WERI-Rb-1 (cell line): ENCODE measurements at regions not wholly inside any gene's neighbourhood (a gene's known extent, or its start where the extent isn't known, plus 50 kb on each side); places are given as distances from the start of the nearest gene placed in this dataset.

ENCODE experiments used
- DNase-seq: peaks from one replicate; pipeline ENCODE4 v3.0.0-alpha.2; 2020
- H3K27ac ChIP-seq: fragments of 250-450 bp; sonication (Bioruptor Pico); 2 replicates; pipeline ENCODE4 v1.5.1; 2020; ENCODE audit warnings: mild to moderate bottlenecking, moderate library complexity
- H3K27me3 ChIP-seq: fragments of 250-450 bp; sonication (Bioruptor Pico); 2 replicates; pipeline ENCODE4 v1.5.1; 2021; ENCODE audit warnings: mild to moderate bottlenecking, low read depth, moderate library complexity; ENCODE audit not compliant: insufficient read depth, severe bottlenecking
- H3K36me3 ChIP-seq: fragments of 250-450 bp; sonication (Bioruptor Pico); 2 replicates; pipeline ENCODE4 v1.5.1; 2020; ENCODE audit warnings: mild to moderate bottlenecking, moderate library complexity
- H3K4me3 ChIP-seq: 2 replicates; pipeline ENCODE4 v1.5.1; 2011; ENCODE audit warnings: low read depth, mild to moderate bottlenecking, control low read depth, low read length
- H3K9me3 ChIP-seq: fragments of 250-450 bp; sonication (Bioruptor Pico); 2 replicates; pipeline ENCODE4 v1.5.1; 2021; ENCODE audit warnings: mild to moderate bottlenecking, moderate library complexity; ENCODE audit not compliant: severe bottlenecking
- TF ChIP-seq, protein P1 (sequence below): IDR thresholded peaks from 2 replicates; pipeline ENCODE4 v1.5.1; 2011; ENCODE audit warnings: low read depth, mild to moderate bottlenecking, control low read depth, inconsistent platforms, low read length

DNA sequence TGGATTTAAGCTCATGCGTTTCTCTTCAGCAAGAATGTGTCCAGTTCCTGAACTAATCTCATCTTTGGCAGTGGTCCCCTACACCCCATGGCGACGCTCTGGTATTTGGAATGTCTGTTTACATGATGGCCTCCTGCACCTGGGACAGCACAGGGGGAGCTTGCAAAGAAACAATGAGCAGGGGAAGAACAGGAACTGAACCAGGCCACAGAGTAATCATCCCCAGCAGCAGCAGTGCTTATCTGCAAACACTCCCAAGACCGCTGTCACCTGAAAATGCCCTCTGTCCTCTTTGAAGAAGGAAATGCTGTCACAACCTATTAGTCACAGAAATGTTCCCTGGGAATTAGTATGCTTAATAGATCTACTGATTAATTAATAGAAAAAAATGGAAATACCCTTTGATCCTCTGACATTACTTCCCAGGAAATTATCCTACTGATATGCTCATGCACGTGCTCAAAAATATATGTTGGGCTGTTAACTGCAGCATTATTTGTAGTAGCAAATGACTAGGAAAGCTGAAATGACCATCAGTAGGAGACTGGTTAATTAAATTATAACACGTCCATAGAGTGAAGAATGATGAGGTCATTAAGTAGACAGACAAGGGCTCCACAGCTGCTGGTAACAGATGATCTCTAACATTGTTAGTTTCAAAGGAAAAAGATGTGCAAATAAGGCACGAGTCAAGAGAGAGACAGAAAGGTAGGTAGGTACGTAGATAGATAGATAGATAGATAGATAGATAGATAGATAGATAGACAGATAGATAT lies 279.3 kb upstream of the FLRT2 start:
- no peaks in the 10 kb centered on the region for H3K9me3 ChIP-seq
- no peak overlapping the region for H3K4me3 ChIP-seq
- DNase-seq: peak; percentile 16
- no peaks in the 10 kb centered on the region for H3K27me3 ChIP-seq
- no peaks in the 10 kb centered on the region for H3K36me3 ChIP-seq
- H3K27ac ChIP-seq: no peak overlapping the region
- TF ChIP-seq, protein P1, sequence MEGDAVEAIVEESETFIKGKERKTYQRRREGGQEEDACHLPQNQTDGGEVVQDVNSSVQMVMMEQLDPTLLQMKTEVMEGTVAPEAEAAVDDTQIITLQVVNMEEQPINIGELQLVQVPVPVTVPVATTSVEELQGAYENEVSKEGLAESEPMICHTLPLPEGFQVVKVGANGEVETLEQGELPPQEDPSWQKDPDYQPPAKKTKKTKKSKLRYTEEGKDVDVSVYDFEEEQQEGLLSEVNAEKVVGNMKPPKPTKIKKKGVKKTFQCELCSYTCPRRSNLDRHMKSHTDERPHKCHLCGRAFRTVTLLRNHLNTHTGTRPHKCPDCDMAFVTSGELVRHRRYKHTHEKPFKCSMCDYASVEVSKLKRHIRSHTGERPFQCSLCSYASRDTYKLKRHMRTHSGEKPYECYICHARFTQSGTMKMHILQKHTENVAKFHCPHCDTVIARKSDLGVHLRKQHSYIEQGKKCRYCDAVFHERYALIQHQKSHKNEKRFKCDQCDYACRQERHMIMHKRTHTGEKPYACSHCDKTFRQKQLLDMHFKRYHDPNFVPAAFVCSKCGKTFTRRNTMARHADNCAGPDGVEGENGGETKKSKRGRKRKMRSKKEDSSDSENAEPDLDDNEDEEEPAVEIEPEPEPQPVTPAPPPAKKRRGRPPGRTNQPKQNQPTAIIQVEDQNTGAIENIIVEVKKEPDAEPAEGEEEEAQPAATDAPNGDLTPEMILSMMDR: no peak

DNA sequence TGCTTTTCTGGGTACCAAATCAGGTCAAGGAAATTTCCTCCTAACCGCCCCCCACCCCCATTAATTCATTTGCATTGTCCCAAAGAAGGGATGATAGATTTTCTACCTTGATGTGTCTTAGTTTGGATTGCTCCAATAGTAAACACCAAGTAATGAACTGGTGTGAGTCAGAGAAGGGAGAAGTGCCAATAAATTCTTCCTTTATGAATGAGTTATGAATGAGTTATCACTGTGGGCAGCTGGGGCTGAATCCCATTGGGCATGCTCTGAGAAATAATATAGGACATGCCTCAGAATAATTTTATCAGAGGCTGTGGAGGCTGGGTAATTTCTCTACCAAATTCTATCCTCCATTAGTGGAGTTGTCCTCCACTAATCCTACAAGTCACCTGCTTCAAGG lies 277.9 kb upstream of the FLRT2 start:
- TF ChIP-seq, protein P1: no peak

DNA sequence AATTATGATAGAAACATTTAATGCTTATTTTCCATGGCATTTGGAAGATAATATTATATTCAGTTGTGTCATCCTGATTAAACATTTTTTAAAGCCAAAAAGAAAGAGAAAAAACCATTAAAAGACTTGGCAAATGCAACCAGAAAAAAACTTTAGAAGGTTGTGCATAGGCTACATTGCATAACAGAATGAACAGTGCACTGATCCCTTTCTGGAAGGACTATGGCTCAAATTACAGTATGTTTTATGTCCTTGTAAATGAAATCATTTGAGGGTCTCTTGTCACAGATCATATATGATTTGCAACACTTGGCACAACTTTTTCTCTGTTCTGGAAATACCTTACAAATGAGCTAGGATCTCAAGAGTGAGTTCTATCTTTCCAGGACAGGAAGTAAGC lies 275.2 kb upstream of the FLRT2 start:
- TF ChIP-seq, protein P1: no peak
- Histone ChIP-seq H3K36me3 (no peaks in the 10 kb centered on the region), H3K9me3 (no peaks in the 10 kb centered on the region), H3K27me3 (no peaks in the 10 kb centered on the region), H3K27ac (no peak overlapping the region), H3K4me3 (no peak overlapping the region)
- no peak for DNase-seq

More for the DNA sequence above, 277.9 kb upstream of the FLRT2 start:
- Histone ChIP-seq H3K27ac (no peak overlapping the region), H3K27me3 (no peaks in the 10 kb centered on the region), H3K4me3 (no peak overlapping the region), H3K36me3 (no peaks in the 10 kb centered on the region), H3K9me3 (no peaks in the 10 kb centered on the region)
- DNase-seq: no peak

DNA sequence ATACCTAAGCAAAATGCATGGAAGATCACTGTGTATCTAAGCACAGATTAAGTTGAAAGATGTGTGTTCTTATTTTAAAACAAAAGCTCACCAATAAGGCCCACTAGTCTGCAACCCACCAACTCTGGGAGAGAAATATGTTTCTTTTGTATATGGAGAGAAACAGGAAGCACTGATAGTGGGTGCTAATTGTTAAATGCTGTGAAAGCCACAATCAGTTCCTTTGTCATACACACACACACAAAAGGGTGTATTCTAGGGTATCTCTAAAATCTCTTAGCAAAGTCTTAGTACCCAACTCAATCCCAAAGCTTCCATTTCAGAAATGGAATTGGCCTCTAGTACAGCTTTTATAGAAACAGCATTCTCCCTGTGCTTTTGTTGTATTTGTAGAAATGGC lies 272.7 kb upstream of the FLRT2 start:
- no peaks in the 10 kb centered on the region for H3K27me3 ChIP-seq
- H3K4me3 ChIP-seq: no peak overlapping the region
- no peak overlapping the region for H3K27ac ChIP-seq
- DNase-seq: no peak
- no peaks in the 10 kb centered on the region for H3K9me3 ChIP-seq
- no peaks in the 10 kb centered on the region for H3K36me3 ChIP-seq
- TF ChIP-seq, protein P1: no peak

DNA sequence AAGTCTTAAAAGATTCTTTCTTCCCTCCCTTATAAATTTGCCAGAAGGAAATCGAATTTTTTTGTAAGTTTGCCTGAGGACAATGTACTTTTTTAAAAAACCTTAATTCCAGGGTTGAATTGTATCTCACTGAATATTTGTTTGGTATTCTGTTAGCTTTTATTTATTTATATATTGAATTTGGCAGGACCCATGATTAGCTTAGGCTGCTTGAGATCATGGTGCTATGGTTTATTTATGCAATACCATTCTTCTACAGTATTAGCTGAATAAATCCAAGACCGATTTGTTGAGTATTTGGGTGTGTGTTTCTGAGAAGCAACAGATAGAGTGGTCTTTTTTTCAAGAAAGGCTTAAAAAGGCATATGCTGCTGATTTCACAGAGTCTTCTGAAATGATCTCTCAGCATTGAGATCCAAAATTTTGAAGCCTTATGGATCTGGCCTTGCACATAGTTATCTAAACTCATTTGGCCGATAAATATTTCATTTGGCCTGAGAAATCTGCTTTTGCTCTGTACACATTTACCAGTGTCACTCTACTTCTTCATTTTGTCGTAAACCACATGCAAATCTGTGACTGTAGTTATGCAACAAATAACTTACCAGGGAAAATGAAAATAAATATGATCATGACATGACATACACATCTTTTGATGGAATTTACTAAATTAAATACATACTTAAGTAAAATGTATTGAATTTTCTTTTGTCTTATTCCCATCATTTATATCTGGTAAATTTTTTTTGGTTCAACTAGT lies 265.8 kb upstream of the FLRT2 start:
- H3K27ac ChIP-seq: no peak overlapping the region
- no peaks in the 10 kb centered on the region for H3K36me3 ChIP-seq
- no peak overlapping the region for H3K4me3 ChIP-seq
- no peak for DNase-seq
- TF ChIP-seq, protein P1: no peak
- H3K9me3 ChIP-seq: no peaks in the 10 kb centered on the region
- no peaks in the 10 kb centered on the region for H3K27me3 ChIP-seq
